ENCODE measurements at regions not wholly inside any gene's neighbourhood (a gene's known extent, or its start where the extent isn't known, plus 50 kb on each side); places are given as distances from the start of the nearest gene placed in this dataset.

GRCh38 chr2:192783643-192784042 lies 588.9 kb upstream of the TMEFF2 start:
- WGBS: 100% methylated on average over 1 of the region's 3 CpGs
- no peaks in the 10 kb centered on the region for H3K36me3 ChIP-seq (ENCODE audit: insufficient read depth, low read length)
- H3K9ac ChIP-seq (ENCODE audit: low read depth, low read length): no peak overlapping the region
- no peak overlapping the region for H3K27ac ChIP-seq (ENCODE audit: low read depth, low read length)
- H3K4me1 ChIP-seq (ENCODE audit: insufficient read depth, low read length): no peaks in the 10 kb centered on the region
- H3K9me3 ChIP-seq (ENCODE audit: insufficient read depth, low read depth, low read length): no peaks in the 10 kb centered on the region
- H3K4me3 ChIP-seq (ENCODE audit: low read length): no peak overlapping the region
- H3K27me3 ChIP-seq (ENCODE audit: insufficient read depth, low read length): no peaks in the 10 kb centered on the region

- H3K4me1 ChIP-seq (ENCODE audit: insufficient read depth, low read length): no peaks in the 10 kb centered on the region
- 94% methylated on average over 6 of the region's 6 CpGs for WGBS
- H3K4me3 ChIP-seq (ENCODE audit: low read length): no peak overlapping the region
- H3K27ac ChIP-seq (ENCODE audit: low read depth, low read length): no peak overlapping the region
- H3K27me3 ChIP-seq (ENCODE audit: insufficient read depth, low read length): no peaks in the 10 kb centered on the region
- H3K36me3 ChIP-seq (ENCODE audit: insufficient read depth, low read length): no peaks in the 10 kb centered on the region
- no peak overlapping the region for H3K9ac ChIP-seq (ENCODE audit: low read depth, low read length)
- H3K9me3 ChIP-seq (ENCODE audit: insufficient read depth, low read depth, low read length): no peaks in the 10 kb centered on the region
Measured at GRCh38 chr2:192775459-192776262, 580.9 kb upstream of the TMEFF2 start.

GRCh38 chr2:192775011-192775410 lies 580.3 kb upstream of the TMEFF2 start:
- Histone ChIP-seq H3K4me1 (ENCODE audit: insufficient read depth, low read length) (no peaks in the 10 kb centered on the region), H3K36me3 (ENCODE audit: insufficient read depth, low read length) (no peaks in the 10 kb centered on the region), H3K4me3 (ENCODE audit: low read length) (no peak overlapping the region), H3K9ac (ENCODE audit: low read depth, low read length) (no peak overlapping the region), H3K9me3 (ENCODE audit: insufficient read depth, low read depth, low read length) (no peaks in the 10 kb centered on the region), H3K27me3 (ENCODE audit: insufficient read depth, low read length) (no peaks in the 10 kb centered on the region), H3K27ac (ENCODE audit: low read depth, low read length) (no peak overlapping the region)
- 98% methylated on average over 4 of the region's 4 CpGs for WGBS

- no peaks in the 10 kb centered on the region for H3K36me3 ChIP-seq (ENCODE audit: insufficient read depth, low read length)
- no peaks in the 10 kb centered on the region for H3K27me3 ChIP-seq (ENCODE audit: insufficient read depth, low read length)
- H3K4me3 ChIP-seq (ENCODE audit: low read length): no peak overlapping the region
- no peak overlapping the region for H3K27ac ChIP-seq (ENCODE audit: low read depth, low read length)
- H3K9me3 ChIP-seq (ENCODE audit: insufficient read depth, low read depth, low read length): no peaks in the 10 kb centered on the region
- H3K9ac ChIP-seq (ENCODE audit: low read depth, low read length): no peak overlapping the region
- H3K4me1 ChIP-seq (ENCODE audit: insufficient read depth, low read length): no peaks in the 10 kb centered on the region
- WGBS: 89% methylated on average over 2 of the region's 2 CpGs
Measured at GRCh38 chr2:192773044-192773443, 578.3 kb upstream of the TMEFF2 start.

- H3K4me1 ChIP-seq (ENCODE audit: insufficient read depth, low read length): no peaks in the 10 kb centered on the region
- 100% methylated on average over 1 of the region's 1 CpG for WGBS
- no peak overlapping the region for H3K4me3 ChIP-seq (ENCODE audit: low read length)
- H3K9ac ChIP-seq (ENCODE audit: low read depth, low read length): no peak overlapping the region
- peaks cover 5% of the 10 kb centered on the region for H3K9me3 ChIP-seq (ENCODE audit: insufficient read depth, low read depth, low read length)
- no peak overlapping the region for H3K27ac ChIP-seq (ENCODE audit: low read depth, low read length)
- H3K36me3 ChIP-seq (ENCODE audit: insufficient read depth, low read length): no peaks in the 10 kb centered on the region
- H3K27me3 ChIP-seq (ENCODE audit: insufficient read depth, low read length): no peaks in the 10 kb centered on the region
Measured at GRCh38 chr2:192749611-192750200, 555.0 kb upstream of the TMEFF2 start.

- no peak overlapping the region for H3K27ac ChIP-seq (ENCODE audit: low read depth, low read length)
- H3K4me1 ChIP-seq (ENCODE audit: insufficient read depth, low read length): no peaks in the 10 kb centered on the region
- H3K9me3 ChIP-seq (ENCODE audit: insufficient read depth, low read depth, low read length): no peaks in the 10 kb centered on the region
- H3K4me3 ChIP-seq (ENCODE audit: low read length): no peak overlapping the region
- no peaks in the 10 kb centered on the region for H3K36me3 ChIP-seq (ENCODE audit: insufficient read depth, low read length)
- H3K9ac ChIP-seq (ENCODE audit: low read depth, low read length): no peak overlapping the region
- no peaks in the 10 kb centered on the region for H3K27me3 ChIP-seq (ENCODE audit: insufficient read depth, low read length)
Measured at GRCh38 chr2:192741889-192742288, 547.2 kb upstream of the TMEFF2 start.

GRCh38 chr2:192735447-192735846 lies 540.7 kb upstream of the TMEFF2 start:
- Histone ChIP-seq H3K27me3 (ENCODE audit: insufficient read depth, low read length) (no peaks in the 10 kb centered on the region), H3K36me3 (ENCODE audit: insufficient read depth, low read length) (no peaks in the 10 kb centered on the region), H3K4me3 (ENCODE audit: low read length) (no peak overlapping the region), H3K27ac (ENCODE audit: low read depth, low read length) (no peak overlapping the region), H3K4me1 (ENCODE audit: insufficient read depth, low read length) (no peaks in the 10 kb centered on the region), H3K9ac (ENCODE audit: low read depth, low read length) (no peak overlapping the region), H3K9me3 (ENCODE audit: insufficient read depth, low read depth, low read length) (no peaks in the 10 kb centered on the region)
- 69% methylated on average over 3 of the region's 3 CpGs for WGBS

- 96% methylated on average over 2 of the region's 2 CpGs for WGBS
- Histone ChIP-seq H3K27me3 (ENCODE audit: insufficient read depth, low read length) (no peaks in the 10 kb centered on the region), H3K4me3 (ENCODE audit: low read length) (no peak overlapping the region), H3K9ac (ENCODE audit: low read depth, low read length) (no peak overlapping the region), H3K4me1 (ENCODE audit: insufficient read depth, low read length) (no peaks in the 10 kb centered on the region), H3K36me3 (ENCODE audit: insufficient read depth, low read length) (no peaks in the 10 kb centered on the region), H3K9me3 (ENCODE audit: insufficient read depth, low read depth, low read length) (no peaks in the 10 kb centered on the region), H3K27ac (ENCODE audit: low read depth, low read length) (no peak overlapping the region)
Measured at GRCh38 chr2:192729369-192729768, 534.6 kb upstream of the TMEFF2 start.

GRCh38 chr2:192725991-192726390 lies 531.3 kb upstream of the TMEFF2 start:
- Histone ChIP-seq H3K9me3 (ENCODE audit: insufficient read depth, low read depth, low read length) (no peaks in the 10 kb centered on the region), H3K4me1 (ENCODE audit: insufficient read depth, low read length) (no peaks in the 10 kb centered on the region), H3K27ac (ENCODE audit: low read depth, low read length) (no peak overlapping the region), H3K36me3 (ENCODE audit: insufficient read depth, low read length) (no peaks in the 10 kb centered on the region), H3K4me3 (ENCODE audit: low read length) (no peak overlapping the region), H3K9ac (ENCODE audit: low read depth, low read length) (no peak overlapping the region), H3K27me3 (ENCODE audit: insufficient read depth, low read length) (no peaks in the 10 kb centered on the region)
- WGBS: 91% methylated on average over 1 of the region's 1 CpG

- Histone ChIP-seq H3K36me3 (ENCODE audit: insufficient read depth, low read length) (no peaks in the 10 kb centered on the region), H3K4me1 (ENCODE audit: insufficient read depth, low read length) (no peaks in the 10 kb centered on the region), H3K27me3 (ENCODE audit: insufficient read depth, low read length) (no peaks in the 10 kb centered on the region), H3K9ac (ENCODE audit: low read depth, low read length) (no peak overlapping the region), H3K4me3 (ENCODE audit: low read length) (no peak overlapping the region), H3K9me3 (ENCODE audit: insufficient read depth, low read depth, low read length) (no peaks in the 10 kb centered on the region), H3K27ac (ENCODE audit: low read depth, low read length) (no peak overlapping the region)
Measured at GRCh38 chr2:192719629-192720028, 524.9 kb upstream of the TMEFF2 start.

GRCh38 chr2:192718340-192718739 lies 523.6 kb upstream of the TMEFF2 start:
- 97% methylated on average over 3 of the region's 3 CpGs for WGBS
- Histone ChIP-seq H3K9me3 (ENCODE audit: insufficient read depth, low read depth, low read length) (no peaks in the 10 kb centered on the region), H3K27me3 (ENCODE audit: insufficient read depth, low read length) (no peaks in the 10 kb centered on the region), H3K4me3 (ENCODE audit: low read length) (no peak overlapping the region), H3K27ac (ENCODE audit: low read depth, low read length) (no peak overlapping the region), H3K36me3 (ENCODE audit: insufficient read depth, low read length) (no peaks in the 10 kb centered on the region), H3K9ac (ENCODE audit: low read depth, low read length) (no peak overlapping the region), H3K4me1 (ENCODE audit: insufficient read depth, low read length) (no peaks in the 10 kb centered on the region)
